Naive thymus-derived CD4-positive, alpha-beta T cell (primary cell): ENCODE measurements at regions not wholly inside any gene's neighbourhood (a gene's known extent, or its start where the extent isn't known, plus 50 kb on each side); places are given as distances from the start of the nearest gene placed in this dataset.

Source experiments
- ATAC-seq: fragments of 150-1000 bp; cut with Tn5 transposase; 2 replicates; pipeline ENCODE4 v1.10.0; 2021; ENCODE audit warnings: mild to moderate bottlenecking, moderate library complexity
- CTCF ChIA-PET: fragments of 350-600 bp; sonication (Branson Sonifier 250); formaldehyde crosslinking; loops from one replicate; lab custom pipeline; 2021; ENCODE audit warnings: antibody characterized with exemption; lab: Charles Lee
- POLR2A ChIA-PET: fragments of 350-600 bp; sonication (Branson Sonifier 250); formaldehyde crosslinking; loops from one replicate; lab custom pipeline; 2021; ENCODE audit warnings: antibody characterized with exemption, inconsistent platforms; lab: Charles Lee
- DNase-seq, 9 donors: peaks; one replicate each; pipeline versions ENCODE4 v3.0.0 to v3.0.0-alpha.2; 2020 to 2022; ENCODE audit warnings: mixed read lengths in 1 of 9
- H3K27ac ChIP-seq: one replicate; pipeline ENCODE4 v1.7.0; 2013; ENCODE audit warnings: mild to moderate bottlenecking, low read depth, low read length, moderate library complexity
- H3K27me3 ChIP-seq, 2 donors: one replicate each; pipeline ENCODE4 v1.7.0; 2013; ENCODE audit warnings: low read length in 2 of 2, mild to moderate bottlenecking in 2 of 2, moderate library complexity in 2 of 2; ENCODE audit not compliant: control insufficient read depth in 2 of 2, insufficient read depth in 2 of 2
- H3K36me3 ChIP-seq, 3 experiments: 1 replicate in 2 of 3; 2 replicates in 1 of 3; pipeline ENCODE4 v1.7.0; 2013; ENCODE audit warnings: low read length in 3 of 3, mild to moderate bottlenecking in 3 of 3, moderate library complexity in 1 of 3; ENCODE audit not compliant: insufficient read depth in 3 of 3, control insufficient read depth in 2 of 3
- H3K4me1 ChIP-seq, 2 donors: one replicate each; pipeline ENCODE4 v1.7.0; 2013; ENCODE audit warnings: low read length in 2 of 2, mild to moderate bottlenecking in 2 of 2, moderate library complexity in 1 of 2; ENCODE audit not compliant: control insufficient read depth in 2 of 2, insufficient read depth in 2 of 2
- H3K4me3 ChIP-seq: 2 replicates; pipeline ENCODE4 v1.7.0; 2013; ENCODE audit warnings: mild to moderate bottlenecking, low read length
- H3K9me3 ChIP-seq, 3 experiments: 1 replicate in 2 of 3; 2 replicates in 1 of 3; pipeline ENCODE4 v1.7.0; 2013; ENCODE audit warnings: low read length in 3 of 3; ENCODE audit not compliant: control insufficient read depth in 2 of 3
- H3K27ac Mint-ChIP-seq, 9 donors: one replicate each; pipeline ENCODE4 v1.8.0; 2020 to 2022; ENCODE audit warnings: mixed read lengths in 9 of 9, mild to moderate bottlenecking in 8 of 9, moderate library complexity in 5 of 9, inconsistent platforms in 2 of 9
- H3K27me3 Mint-ChIP-seq, 5 donors: one replicate each; pipeline ENCODE4 v1.8.0; 2021 to 2022; ENCODE audit warnings: mixed read lengths in 5 of 5, mild to moderate bottlenecking in 1 of 5
- H3K36me3 Mint-ChIP-seq, 5 donors: one replicate each; pipeline ENCODE4 v1.8.0; 2020 to 2022; ENCODE audit warnings: mixed read lengths in 5 of 5, mild to moderate bottlenecking in 3 of 5, inconsistent platforms in 1 of 5
- H3K4me1 Mint-ChIP-seq, 7 donors: one replicate each; pipeline ENCODE4 v1.8.0; 2020 to 2022; ENCODE audit warnings: mixed read lengths in 7 of 7, mild to moderate bottlenecking in 3 of 7, inconsistent platforms in 1 of 7
- H3K4me3 Mint-ChIP-seq, 10 donors: one replicate each; pipeline ENCODE4 v1.8.0; 2020 to 2022; ENCODE audit warnings: mild to moderate bottlenecking in 10 of 10, mixed read lengths in 10 of 10, moderate library complexity in 6 of 10, inconsistent platforms in 2 of 10
- H3K9me3 Mint-ChIP-seq, 11 donors: one replicate each; pipeline ENCODE4 v1.8.0; 2020 to 2022; ENCODE audit warnings: mixed read lengths in 11 of 11, mild to moderate bottlenecking in 4 of 11, inconsistent platforms in 1 of 11, moderate library complexity in 1 of 11
- intact Hi-C, 2 donors: fragments of 100-400 bp; cut with micrococcal nuclease; formaldehyde crosslinking; loops; one replicate each; pipeline ENCODE4 v1.15.1; 2023

DNA sequence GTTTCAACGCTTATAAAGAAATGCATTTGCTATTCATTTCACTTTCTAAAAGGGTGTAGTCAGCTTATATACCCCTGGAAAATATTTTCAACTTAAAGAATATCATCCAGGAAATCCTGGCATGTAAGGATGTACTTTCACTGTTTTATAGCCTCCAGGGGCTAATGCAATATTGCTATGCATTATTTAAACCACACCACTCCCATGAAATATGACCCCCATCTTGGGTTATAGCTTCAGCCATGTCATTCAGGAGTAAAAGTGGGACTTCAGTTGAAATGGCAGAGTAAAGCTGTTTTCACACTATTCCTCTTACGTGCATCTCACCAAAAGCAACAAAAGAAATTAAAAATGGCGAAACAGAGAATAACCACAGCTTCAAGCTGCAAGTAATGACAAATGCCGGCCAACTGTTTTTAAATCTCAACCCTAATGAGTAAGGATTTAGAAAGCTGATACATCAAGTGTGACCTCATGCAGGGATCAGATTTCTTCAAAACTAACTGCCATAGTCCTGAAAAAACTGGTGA lies 84.5 kb downstream of the COL6A6 start:
- peaks cover 0 to 19% (median 6%) of the 10 kb centered on the region in 11 donors for H3K9me3 Mint-ChIP-seq
- no peak for ATAC-seq
- CTCF ChIA-PET: interaction anchor here (0.6 kb wide), 1 partner anchor 62 kb away, joined by 5 read pairs; no protein-coding TSS in a partner anchor

DNA sequence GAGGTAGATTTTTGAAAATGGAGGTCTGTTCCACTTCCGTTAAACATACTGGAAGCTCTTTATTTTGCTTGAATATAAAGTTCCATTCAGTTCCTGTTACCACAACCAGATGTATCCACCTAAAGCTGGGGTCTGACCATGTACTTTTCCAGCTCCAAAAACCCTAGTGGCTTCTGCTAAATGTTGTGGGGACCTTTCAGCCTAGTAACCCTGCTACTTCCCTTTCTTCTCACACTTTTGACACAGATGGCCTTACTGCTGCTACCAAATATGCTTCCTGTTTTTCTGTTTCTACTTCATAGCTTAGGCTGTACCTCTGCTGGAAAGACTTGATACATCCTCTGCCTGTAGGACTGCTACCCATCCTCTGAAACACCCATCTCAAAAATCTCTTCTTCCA lies 87.8 kb downstream of the COL6A6 start:
- Mint-ChIP-seq H3K9me3 (peaks cover 4 to 45% (median 9%) of the 10 kb centered on the region in 11 donors), H3K4me3 (no peak overlapping the region), H3K27ac (no peak overlapping the region), H3K27me3 (peaks cover 0 to 12% (median 8%) of the 10 kb centered on the region in 5 donors), H3K36me3 (no peaks in the 10 kb centered on the region), H3K4me1 (no peaks in the 10 kb centered on the region)
- Histone ChIP-seq H3K36me3 (no peaks in the 10 kb centered on the region), H3K27me3 (no peaks in the 10 kb centered on the region), H3K4me1 (no peaks in the 10 kb centered on the region), H3K27ac (no peak overlapping the region), H3K4me3 (no peak overlapping the region), H3K9me3 (peaks cover 0 to 7% (median 0%) of the 10 kb centered on the region in 3 experiments)
- CTCF ChIA-PET: no interaction called here
- intact Hi-C loops: no loop called here
- POLR2A ChIA-PET: no interaction called here
- DNase-seq (no peak), ATAC-seq (no peak)

More for the DNA sequence above, 84.5 kb downstream of the COL6A6 start:
- DNase-seq: no peak
- Histone ChIP-seq H3K27me3 (no peaks in the 10 kb centered on the region), H3K4me1 (no peaks in the 10 kb centered on the region), H3K36me3 (no peaks in the 10 kb centered on the region), H3K27ac (no peak overlapping the region), H3K9me3 (no peaks in the 10 kb centered on the region), H3K4me3 (no peak overlapping the region)
- Mint-ChIP-seq H3K27me3 (peaks cover 2 to 33% (median 19%) of the 10 kb centered on the region in 5 donors), H3K4me3 (no peak overlapping the region), H3K4me1 (no peaks in the 10 kb centered on the region), H3K36me3 (no peaks in the 10 kb centered on the region), H3K27ac (no peak overlapping the region)
- POLR2A ChIA-PET: no interaction called here
- intact Hi-C loops: no loop called here

DNA sequence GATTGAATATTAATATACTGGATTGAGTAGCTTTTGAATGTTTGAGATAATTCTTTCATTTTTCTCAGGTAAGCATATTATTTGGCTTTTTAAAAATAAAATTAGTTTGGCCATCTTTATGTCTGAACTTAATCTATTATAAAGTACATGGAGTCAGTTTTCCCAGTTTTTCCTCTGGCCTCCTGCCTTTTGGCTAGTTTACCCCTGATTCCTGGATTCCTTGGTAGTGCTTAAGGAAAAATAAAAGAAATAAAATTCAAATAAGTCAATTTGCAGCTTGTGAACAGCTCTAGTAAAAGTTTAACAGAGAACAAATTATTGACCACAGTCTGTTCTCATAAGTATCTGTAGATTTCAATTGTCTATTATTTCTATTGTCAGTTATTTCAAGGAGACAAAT lies 89.4 kb downstream of the COL6A6 start:
- DNase-seq (no peak), ATAC-seq (no peak)
- intact Hi-C loops: no loop called here
- Histone ChIP-seq H3K4me3 (no peak overlapping the region), H3K9me3 (peaks cover 0 to 7% (median 0%) of the 10 kb centered on the region in 3 experiments), H3K27ac (no peak overlapping the region), H3K4me1 (no peaks in the 10 kb centered on the region), H3K36me3 (no peaks in the 10 kb centered on the region), H3K27me3 (no peaks in the 10 kb centered on the region)
- CTCF ChIA-PET: no interaction called here
- no peaks in the 10 kb centered on the region for H3K36me3 Mint-ChIP-seq
- POLR2A ChIA-PET: no interaction called here
- H3K9me3 Mint-ChIP-seq: peaks cover 4 to 47% (median 12%) of the 10 kb centered on the region in 11 donors
- no peak overlapping the region for H3K4me3 Mint-ChIP-seq
- H3K4me1 Mint-ChIP-seq: no peaks in the 10 kb centered on the region
- H3K27me3 Mint-ChIP-seq: peaks cover 0 to 6% (median 4%) of the 10 kb centered on the region in 5 donors
- H3K27ac Mint-ChIP-seq: no peak overlapping the region

DNA sequence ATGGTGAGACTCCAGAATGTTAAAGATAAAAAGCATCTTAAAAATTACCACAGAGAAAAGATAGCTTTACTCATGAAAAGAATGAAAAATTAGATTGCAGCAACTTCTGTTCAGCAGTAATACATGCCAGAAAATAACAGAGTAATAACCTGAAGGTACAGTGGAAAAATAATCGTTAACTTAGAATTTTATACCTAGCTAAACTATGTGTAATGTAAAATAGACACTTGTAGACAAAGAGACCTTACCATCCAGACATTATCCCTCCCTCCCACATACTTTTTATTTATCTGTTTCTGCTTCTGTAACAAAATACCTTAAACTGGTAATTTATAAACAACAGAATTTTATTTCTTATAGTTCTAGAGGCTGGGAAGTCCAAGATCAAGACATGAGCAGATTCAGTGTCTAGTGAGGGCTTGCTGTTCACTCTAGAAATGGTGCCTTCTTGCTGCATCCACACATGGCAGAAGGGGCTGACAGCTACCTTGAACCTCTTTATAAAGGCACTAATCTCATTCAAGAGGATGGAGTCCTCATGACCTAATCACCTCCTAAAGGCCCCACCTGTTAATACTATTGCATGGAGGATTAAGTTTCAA lies 90.7 kb downstream of the COL6A6 start:
- H3K27me3 ChIP-seq: no peaks in the 10 kb centered on the region
- Mint-ChIP-seq H3K27me3 (peaks cover 0 to 9% (median 3%) of the 10 kb centered on the region in 5 donors), H3K4me1 (no peaks in the 10 kb centered on the region), H3K9me3 (peaks cover 7 to 49% (median 16%) of the 10 kb centered on the region in 11 donors), H3K36me3 (no peaks in the 10 kb centered on the region), H3K27ac (no peak overlapping the region), H3K4me3 (no peak overlapping the region)
- POLR2A ChIA-PET: no interaction called here
- H3K27ac ChIP-seq: no peak overlapping the region
- CTCF ChIA-PET: no interaction called here
- H3K9me3 ChIP-seq: peaks cover 0 to 7% (median 0%) of the 10 kb centered on the region in 3 experiments
- H3K36me3 ChIP-seq: no peaks in the 10 kb centered on the region
- DNase-seq (no peak), ATAC-seq (no peak)
- no peaks in the 10 kb centered on the region for H3K4me1 ChIP-seq
- H3K4me3 ChIP-seq: no peak overlapping the region
- intact Hi-C loops: no loop called here

DNA sequence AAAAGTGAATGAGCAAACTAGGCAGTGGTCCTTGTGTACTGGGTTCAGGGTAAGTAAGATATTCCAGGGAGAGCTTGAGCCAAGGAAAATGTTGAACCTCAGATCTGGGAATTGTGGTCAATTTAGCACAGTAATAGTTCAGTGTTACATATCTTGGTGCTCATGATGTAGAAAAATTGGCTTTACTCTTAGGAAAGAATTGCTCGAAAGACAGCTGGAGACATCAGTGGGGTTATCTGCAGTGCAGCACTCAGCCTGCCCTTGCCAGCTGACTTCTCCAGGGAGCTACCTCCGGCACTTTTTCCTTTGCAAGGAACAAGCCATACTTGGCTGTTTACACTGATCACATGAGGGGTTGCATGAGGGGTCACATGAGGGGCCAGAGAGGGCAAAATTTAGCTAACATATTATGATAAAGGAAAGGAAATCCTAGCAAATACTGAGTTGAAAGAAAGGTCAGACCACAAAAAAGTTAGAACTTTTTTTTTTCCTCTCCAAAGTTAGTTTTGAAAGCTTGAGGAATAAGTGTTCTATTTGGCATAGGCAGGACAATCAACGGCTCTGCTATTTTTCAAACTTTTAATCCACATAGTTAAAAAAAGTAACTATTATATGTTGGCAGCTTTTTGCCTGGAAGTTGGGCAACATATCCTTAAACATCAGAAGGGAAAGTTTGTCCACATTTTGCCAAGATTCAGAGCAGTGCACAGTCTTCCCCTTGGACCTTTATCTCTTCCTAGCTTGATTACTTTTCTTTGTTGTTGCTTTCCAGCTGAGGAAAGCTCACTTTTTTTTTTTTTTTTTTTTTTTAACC lies 92.4 kb downstream of the COL6A6 start:
- Mint-ChIP-seq H3K4me1 (no peaks in the 10 kb centered on the region), H3K36me3 (no peaks in the 10 kb centered on the region), H3K27me3 (peaks cover 0 to 9% (median 8%) of the 10 kb centered on the region in 5 donors), H3K4me3 (no peak overlapping the region), H3K9me3 (peaks cover 2 to 48% (median 19%) of the 10 kb centered on the region in 11 donors), H3K27ac (no peak overlapping the region)
- Histone ChIP-seq H3K27me3 (no peaks in the 10 kb centered on the region), H3K36me3 (no peaks in the 10 kb centered on the region), H3K4me1 (no peaks in the 10 kb centered on the region), H3K9me3 (peaks cover 0 to 7% (median 0%) of the 10 kb centered on the region in 3 experiments), H3K27ac (no peak overlapping the region), H3K4me3 (no peak overlapping the region)
- POLR2A ChIA-PET: no interaction called here
- intact Hi-C loops: no loop called here
- DNase-seq (no peak), ATAC-seq (no peak)
- CTCF ChIA-PET: no interaction called here

DNA sequence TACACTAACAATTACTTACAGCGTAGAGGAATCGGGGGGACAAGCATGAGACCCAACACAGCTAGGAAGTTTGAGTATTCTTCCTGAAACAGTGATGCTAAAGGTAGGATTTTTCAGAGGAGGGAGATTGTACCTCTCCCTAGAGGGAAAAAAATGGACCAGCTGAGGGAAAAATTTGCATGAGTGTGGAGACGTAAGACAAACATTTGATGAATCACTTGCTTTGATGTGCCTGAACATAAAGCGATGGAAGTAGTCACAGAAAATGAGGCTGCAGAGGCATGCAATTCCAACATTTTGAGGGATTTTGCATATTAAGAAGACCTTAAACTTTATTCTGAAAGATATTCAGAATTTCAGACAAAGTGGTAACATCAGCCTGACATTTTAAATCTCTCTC lies 102.2 kb downstream of the COL6A6 start:
- POLR2A ChIA-PET: no interaction called here
- CTCF ChIA-PET: no interaction called here
- Histone ChIP-seq H3K36me3 (no peaks in the 10 kb centered on the region), H3K27ac (no peak overlapping the region), H3K9me3 (no peaks in the 10 kb centered on the region), H3K27me3 (no peaks in the 10 kb centered on the region), H3K4me1 (no peaks in the 10 kb centered on the region), H3K4me3 (no peak overlapping the region)
- Mint-ChIP-seq H3K36me3 (no peaks in the 10 kb centered on the region), H3K4me1 (no peaks in the 10 kb centered on the region), H3K9me3 (peaks cover 0 to 11% (median 3%) of the 10 kb centered on the region in 11 donors), H3K27me3 (peaks cover 0 to 36% (median 25%) of the 10 kb centered on the region in 5 donors), H3K4me3 (no peak overlapping the region), H3K27ac (no peak overlapping the region)
- ATAC-seq (no peak), DNase-seq (no peak)
- intact Hi-C loops: no loop called here
